WI38 (cell line): ENCODE measurements at regions not wholly inside any gene's neighbourhood (a gene's known extent, or its start where the extent isn't known, plus 50 kb on each side); places are given as distances from the start of the nearest gene placed in this dataset.

Source experiments
- H3K4me3 ChIP-seq: 2 replicates; pipeline ENCODE4 v1.5.1; 2011; ENCODE audit warnings: low read depth, mild to moderate bottlenecking, control low read depth, low read length
- CTCF ChIP-seq: IDR thresholded peaks from 2 replicates; pipeline ENCODE4 v1.5.1; 2012; ENCODE audit warnings: low read depth, mild to moderate bottlenecking, control low read depth, low read length

DNA sequence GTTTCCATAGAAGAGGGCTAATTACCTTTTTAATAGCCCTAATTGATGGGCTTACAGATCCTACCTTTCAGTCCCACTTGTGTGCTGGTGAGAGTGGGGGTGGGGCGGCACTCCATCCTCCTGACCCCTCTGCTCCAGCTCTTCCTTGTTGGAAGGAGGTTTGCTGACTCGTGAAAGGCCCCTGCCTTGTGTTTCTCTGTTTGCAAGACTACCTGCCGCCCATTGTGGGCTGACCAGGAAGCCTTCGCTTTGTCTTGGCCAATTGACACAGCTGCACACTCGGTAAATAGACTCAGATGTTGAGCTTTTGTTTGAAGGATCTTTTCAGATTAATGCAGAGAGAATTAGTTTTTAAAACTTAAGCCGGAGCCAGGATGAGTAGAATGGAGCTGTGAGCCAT is 197.3 kb upstream of the HES1 start:
- TF ChIP-seq CTCF, result no peak
- H3K4me3 ChIP-seq, result no peak overlapping the region

- no peak for TF ChIP-seq CTCF
- no peak overlapping the region for H3K4me3 ChIP-seq
Measured at GRCh38 chr3:193939527-193939926, 196.4 kb upstream of the HES1 start.

DNA sequence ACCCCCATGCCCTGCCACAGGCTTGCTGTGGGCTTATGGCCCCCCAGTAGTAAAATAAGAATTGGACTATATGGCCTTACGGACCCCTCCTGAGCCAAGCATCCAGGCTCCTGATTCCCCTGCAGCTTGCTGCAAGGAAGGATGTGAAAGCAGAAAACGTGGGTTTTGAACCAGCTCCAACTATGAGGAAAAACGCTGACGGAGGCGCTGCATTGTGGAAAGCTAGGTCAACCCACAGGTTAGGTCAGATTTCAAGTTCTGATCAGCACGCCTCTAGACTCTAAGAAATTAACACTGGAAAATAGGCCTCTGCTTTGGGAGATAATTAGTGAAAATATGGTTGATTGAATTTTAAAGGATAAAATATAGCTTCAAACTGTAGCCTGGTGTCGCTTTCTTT is 195.4 kb upstream of the HES1 start:
- no peak for TF ChIP-seq CTCF
- H3K4me3 ChIP-seq, result no peak overlapping the region

DNA sequence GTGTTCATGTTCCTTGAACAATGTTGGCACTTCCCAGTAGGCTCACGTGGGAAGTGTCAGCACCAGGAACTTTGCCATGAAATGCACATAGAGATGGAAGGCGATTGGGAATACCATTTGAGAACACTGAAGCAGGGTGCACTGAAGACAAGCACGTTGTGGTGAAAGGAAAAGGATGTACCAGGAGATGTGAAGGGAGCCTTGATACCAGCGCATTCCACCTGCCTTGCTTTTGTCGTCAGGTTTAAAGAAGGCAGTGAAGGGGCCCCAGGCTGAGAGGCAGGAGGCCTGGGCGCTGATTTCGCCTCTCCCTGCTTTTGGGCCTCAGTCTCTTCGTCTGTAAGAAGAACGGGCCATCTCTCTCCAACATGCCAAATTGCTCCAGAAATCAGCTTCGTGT is 194.5 kb upstream of the HES1 start:
- no peak for TF ChIP-seq CTCF
- H3K4me3 ChIP-seq, result no peak overlapping the region

DNA sequence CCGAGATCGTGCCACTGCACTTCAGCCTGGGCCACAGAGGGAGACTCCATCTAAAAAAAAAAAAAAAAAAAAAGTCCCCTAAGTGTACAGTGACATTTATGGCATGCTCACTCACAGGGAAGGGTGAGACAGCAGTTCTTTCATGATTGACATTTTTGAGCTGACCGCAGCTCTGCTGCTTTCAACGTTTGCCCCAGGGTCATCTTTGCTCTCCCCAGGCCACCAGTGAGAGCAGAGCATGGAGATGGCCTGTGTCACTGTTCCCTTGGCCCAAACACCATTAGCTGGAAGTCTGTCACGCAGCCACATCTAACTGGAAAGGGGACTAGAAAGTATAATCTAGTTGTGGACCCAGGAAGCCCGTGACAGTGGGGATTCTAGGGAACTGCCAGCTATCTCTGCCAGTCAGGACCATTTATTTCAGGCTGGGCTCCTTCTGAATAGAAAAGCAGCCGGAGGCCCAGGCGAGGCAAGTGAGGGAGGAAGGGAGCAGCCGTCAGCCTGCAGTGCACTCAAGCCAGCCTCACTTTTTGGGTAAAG is 193.4 kb upstream of the HES1 start:
- no peak overlapping the region for H3K4me3 ChIP-seq
- no peak for TF ChIP-seq CTCF

DNA sequence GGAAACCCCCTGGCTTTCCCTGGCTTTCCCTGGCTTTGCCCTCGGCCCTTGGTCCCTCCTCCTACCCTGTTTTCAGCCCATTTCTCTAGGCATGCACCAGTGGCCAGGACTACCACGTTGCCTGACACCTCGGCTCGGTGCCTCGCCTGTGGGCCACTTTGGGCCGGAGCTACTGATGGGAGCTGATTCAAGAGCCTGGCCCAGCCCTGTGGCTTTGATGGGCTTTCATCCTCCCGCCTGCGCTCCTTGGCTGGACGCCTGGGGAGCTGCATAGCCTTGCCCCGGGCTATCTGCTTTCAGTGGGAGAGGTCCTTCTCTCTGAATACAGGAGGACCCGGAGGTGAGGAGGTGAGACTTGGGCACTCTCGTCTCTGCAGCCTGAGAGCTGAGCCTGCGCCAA is 192.7 kb upstream of the HES1 start:
- no peak overlapping the region for H3K4me3 ChIP-seq
- TF ChIP-seq CTCF, result no peak

DNA sequence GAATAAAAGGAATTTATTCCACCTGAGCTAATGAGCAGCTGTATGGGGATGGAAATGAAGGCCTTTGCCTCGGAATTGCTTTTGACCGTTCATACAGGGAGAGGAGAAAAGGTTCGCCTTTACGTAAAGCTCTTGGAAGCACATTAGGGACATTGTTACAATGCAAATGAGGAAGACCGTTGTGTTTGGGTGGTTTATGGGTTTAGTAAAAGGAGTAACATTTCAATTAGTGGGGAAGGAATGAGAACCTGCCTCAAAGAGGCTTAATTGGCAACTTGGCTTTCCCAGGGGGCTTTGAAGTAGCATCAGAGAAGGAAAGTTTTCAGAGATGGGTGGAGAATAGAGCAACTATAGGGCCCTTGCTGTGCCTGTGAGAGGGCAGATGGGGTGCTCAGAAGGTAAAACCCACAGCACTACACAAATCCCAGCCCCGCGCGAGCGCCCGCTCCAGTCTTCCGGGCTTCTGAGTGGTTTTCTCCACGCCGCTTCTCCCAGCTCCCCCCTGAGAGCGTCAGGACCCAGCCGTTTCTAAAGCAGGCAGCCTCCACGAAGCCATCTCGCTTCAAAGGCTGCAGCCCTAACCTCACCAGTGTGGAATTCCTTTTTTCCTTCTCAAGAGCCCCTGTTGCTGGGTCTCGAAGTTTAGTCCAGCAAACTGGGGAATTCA is 192.0 kb upstream of the HES1 start:
- TF ChIP-seq CTCF, result no peak
- no peak overlapping the region for H3K4me3 ChIP-seq
